SK-N-MC (cell line): ENCODE measurements at regions not wholly inside any gene's neighbourhood (a gene's known extent, or its start where the extent isn't known, plus 50 kb on each side); places are given as distances from the start of the nearest gene placed in this dataset.

Source experiments
- EZH2 ChIP-seq: fragments of 200-600 bp; sonication (generic); IDR thresholded peaks from one replicate; pipeline ENCODE4 v1.6.1; 2017; ENCODE audit warnings: antibody characterized with exemption
- POLR2AphosphoS5 ChIP-seq: IDR thresholded peaks from 2 replicates; pipeline ENCODE4 v1.6.1; 2012; ENCODE audit warnings: mild to moderate bottlenecking, low read depth, low read length, borderline replicate concordance

DNA sequence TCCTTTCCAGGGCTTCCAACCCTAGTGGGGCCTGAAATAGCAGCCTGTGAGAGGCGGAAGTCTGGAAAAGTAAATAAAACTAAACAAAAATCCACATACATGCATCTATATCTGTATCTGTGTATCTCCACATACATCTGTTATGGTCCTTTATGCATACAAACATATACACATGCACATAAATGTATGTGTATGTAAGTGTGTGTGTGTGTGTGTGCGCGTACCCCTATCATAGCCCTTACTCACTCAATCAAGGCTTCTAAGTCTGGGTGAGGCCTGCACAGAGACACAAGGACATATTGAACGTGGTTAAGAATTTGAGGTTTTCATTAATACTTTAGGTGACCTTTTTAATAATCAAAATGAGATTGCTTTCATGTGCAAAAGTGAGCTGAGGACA is 98.9 kb upstream of the CYRIA start:
- TF ChIP-seq EZH2 (no peak), POLR2AphosphoS5 (no peak)
